DMS 273 (cell line): ENCODE measurements at regions not wholly inside any gene's neighbourhood (a gene's known extent, or its start where the extent isn't known, plus 50 kb on each side); places are given as distances from the start of the nearest gene placed in this dataset.

ENCODE experiments used
- DNase-seq: peaks from one replicate; lab custom pipeline; 2025; ENCODE audit not compliant: unreplicated experiment; lab: John Stamatoyannopoulos, UW

DNA sequence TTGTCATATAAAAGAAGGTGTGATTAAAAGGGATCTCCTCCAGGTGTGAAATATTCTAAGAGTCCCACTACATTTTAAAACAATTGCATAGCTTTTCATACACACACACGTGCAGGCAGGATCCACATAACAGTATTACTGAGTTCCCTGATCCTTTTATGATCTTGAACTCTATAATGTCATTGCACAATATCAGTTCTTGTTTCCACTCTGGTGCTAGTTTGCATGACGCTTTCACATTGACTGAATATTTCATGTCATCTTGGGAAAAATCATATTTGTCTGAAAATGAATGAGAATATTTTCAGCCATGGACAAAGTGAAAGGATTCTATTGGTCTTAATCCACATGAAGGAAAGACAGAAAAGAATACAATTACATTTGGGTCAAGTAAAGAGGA is 703.8 kb downstream of the CDH8 start:
- no peak for DNase-seq

DNA sequence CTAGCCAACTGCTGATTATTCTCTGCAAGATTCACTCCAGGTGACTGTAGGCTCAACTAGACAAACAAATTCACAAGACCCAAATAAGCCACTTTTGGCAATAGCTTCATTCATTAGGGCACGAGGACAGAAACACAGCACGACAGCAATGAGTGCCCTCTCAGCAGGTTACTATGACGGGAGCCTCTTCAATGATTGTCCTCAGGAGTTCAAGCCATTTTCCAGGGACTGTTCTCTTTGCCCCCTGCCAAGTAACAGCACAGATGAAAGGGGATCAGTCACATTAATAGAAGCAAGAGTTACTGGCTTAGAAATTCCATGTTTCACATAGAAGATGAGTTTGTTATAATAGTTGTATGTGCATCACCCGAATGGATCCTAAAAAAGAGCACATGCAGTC is 712.2 kb downstream of the CDH8 start:
- no peak for DNase-seq

DNA sequence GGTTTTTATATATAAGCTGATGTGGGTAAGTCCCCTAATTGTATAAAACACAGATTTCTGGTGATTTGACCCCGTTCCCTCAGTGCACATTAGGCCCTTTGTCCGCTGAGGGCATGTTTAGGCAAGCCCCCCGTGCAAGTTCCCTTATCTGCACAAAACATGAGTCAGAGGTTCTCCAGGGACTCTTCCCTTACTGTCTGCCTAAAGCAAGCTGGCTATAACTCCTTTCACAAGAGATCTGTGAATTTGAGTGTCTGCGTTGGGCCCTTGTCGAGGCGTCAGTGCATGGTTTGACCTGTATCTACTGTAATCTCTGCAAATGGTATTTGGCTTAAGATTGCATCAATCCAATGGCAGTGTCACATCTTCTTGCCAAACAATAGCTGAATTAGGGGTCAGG is 712.8 kb downstream of the CDH8 start:
- peak; percentile 58 for DNase-seq

DNA sequence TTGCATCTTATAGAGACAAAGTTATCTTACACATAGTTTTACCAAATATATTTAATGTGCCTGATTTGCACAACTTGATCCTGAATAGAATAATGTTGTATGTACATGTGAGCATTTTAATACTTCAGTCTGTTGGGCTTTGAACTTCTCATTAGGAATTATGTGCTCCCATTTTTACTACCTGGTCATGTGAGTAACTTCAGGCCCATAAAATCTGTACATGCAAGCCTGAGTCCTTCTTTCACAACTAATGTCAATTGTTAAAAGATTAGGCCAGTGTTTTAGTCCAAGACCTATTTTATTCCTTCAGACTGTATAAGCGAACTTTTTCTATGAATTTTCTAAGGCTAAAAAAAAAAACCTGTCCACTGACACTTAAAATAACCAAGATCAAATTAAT is 715.4 kb downstream of the CDH8 start:
- DNase-seq = no peak

DNA sequence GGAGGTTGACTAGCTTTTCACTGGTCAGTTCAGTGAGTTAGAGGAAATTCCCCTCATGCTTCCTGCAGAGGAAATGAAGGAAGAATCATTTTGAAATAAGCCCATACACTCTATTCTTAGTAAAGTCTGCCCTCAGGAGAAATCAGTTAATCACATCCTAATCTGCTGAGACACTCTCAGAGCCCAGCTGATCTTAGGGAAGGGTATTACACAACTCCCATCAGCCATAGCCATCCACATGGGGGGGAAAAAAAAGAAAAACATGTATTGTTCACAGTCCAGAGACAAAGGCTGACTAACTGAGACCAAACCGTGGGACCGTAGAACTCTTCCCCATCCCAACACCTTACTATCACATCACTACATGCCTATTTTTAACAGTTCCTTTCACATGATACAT is 722.3 kb downstream of the CDH8 start:
- no peak for DNase-seq

DNA sequence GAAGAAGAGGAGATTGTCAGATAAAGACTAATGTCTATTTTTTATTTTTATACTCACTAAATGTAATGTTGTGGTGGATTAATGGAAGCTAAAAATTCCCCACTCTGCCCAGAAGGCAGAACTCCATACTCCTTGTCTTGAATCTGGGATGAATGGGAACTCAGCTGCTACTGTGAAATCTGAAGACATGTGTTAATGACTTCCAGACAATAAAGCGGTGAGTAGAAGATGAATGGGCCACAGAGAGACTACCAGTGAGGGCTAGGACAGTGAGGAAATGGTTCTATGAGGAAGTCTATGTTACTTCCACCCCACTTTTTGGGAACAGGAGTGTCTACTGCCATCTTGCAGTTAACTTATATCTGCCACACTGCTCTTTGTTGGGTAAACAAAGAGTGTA is 726.9 kb downstream of the CDH8 start:
- DNase-seq = no peak

DNA sequence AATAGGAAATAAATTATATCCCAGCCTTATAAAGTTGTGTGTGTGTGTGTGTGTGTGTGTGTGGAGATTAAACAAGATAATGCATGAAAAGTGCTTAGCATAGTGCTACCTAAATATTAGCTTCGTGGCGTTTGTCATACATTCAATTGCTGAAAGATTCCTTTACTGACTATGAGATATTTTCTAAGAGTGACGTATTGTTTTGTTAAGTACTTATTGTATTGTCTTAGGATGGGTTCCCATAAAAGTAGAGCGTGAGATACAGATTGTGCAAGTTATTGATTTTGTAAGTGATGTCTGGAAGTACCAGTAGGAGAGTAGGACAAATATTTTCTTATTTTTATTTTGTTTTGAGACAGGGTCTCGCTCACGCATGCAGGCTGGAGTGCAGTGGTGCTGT is 730.0 kb downstream of the CDH8 start:
- DNase-seq = no peak

DNA sequence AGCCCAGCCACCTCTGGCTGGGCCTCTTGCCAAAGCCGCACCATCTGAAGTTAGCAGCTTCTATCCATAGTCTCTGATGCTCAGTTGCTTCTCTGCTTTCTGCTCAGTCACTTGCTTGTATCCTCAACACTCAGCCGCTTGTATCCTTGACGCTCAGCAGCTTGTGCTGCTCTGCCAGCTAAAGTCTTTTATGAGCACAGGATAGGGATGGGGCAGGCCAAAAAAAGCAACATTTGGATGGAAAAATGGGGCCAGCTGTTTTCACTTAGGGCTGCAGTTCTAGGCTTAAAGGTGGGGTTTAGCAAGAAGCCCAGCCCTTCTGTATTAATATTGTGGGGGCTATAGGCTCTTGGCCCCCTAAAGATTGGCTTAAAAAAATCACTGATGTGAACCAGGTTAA is 739.4 kb downstream of the CDH8 start:
- no peak for DNase-seq

DNA sequence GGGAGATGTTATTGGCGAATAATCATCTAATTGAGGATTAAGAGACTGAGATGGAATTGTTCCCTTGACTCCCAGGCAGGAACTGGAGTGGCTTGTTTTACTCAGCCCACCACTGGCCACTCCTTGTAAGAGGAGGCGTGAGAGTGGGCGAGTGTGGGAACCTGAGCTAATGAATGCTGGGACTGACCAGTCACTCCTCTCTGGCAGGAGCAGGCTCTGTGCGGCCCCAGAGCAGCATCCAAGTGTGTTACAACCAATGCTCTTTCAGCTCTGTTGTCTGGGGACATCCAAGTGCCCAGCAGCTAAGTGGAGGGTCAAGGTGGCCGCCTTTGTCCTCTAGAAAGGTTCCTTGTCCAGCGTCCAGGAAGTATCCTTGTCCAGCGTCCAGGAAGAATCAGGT is 739.9 kb downstream of the CDH8 start:
- DNase-seq = no peak

DNA sequence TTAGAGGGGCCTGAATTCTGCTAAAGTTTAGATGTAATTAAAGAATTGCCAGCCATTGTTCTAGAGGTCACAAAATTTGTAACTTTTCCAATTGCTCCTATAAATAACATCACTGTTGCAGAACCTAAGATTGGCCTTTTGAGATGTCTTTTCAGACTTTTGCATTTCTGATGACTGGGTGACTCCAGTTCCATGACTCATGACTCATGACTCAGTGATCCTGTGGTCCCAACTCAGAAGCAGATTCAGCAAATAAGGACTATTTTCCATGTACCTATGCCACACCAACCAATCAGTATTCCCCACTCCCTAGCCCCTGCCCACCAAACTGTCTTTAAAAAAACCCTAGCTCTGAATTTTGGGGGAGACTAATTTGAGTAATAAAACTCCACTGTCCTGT is 740.9 kb downstream of the CDH8 start:
- no peak for DNase-seq

DNA sequence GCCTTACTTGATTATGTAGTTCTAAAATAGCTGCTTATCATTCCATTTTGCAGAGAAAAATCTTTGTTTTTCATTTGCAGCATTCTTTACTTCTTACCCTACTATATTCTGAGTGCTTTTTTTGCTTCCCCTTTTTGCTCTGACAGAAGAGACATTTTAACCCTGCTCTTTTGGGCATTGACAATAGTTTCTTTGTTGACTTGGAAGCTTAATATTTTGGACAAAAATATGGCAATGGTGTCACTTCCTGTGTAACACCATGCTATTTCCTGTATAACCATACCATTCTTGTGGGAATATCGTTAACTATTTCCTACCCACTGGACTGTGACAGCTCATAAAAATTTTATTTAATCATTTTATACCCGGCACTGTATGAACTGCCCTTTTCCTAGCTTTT is 747.1 kb downstream of the CDH8 start:
- DNase-seq = no peak

DNA sequence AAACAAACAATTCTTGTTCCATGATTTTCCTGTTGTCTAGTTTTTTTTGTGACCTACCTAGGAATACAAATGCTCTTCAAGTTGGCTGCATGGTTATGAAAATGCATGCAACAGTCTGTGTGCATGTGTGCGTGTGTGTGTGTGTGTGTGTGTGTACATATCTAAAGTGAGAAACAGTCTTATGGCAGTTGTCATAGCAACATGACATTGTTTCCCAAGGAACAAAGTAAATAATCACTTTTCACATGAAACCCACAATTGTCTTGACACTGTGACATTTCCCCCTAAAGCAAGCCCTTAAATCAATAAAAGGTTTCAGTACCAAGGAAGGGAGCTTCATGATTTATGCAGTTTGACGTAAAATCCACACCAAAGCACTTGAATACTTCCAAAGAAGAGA is 758.4 kb downstream of the CDH8 start:
- DNase-seq = no peak

DNA sequence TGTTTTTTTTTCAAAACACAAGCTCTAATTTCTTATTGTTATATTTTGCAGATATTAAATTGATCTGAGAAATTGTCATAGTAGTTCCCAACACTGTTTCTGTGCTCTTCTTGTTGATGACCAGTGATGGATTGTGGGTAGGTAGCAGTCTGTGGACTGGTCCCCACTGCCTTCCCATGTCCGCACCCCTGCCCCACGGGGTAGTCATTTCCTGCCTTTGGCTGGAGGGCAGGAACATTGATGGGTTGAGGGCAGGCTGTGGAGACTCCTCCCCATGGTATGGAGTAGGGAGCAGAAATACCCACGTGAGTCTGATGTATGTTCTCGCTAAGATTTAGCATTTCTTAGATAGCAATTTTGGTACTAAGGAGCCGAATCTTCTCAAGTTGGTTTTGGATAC is 762.0 kb downstream of the CDH8 start:
- no peak for DNase-seq

DNA sequence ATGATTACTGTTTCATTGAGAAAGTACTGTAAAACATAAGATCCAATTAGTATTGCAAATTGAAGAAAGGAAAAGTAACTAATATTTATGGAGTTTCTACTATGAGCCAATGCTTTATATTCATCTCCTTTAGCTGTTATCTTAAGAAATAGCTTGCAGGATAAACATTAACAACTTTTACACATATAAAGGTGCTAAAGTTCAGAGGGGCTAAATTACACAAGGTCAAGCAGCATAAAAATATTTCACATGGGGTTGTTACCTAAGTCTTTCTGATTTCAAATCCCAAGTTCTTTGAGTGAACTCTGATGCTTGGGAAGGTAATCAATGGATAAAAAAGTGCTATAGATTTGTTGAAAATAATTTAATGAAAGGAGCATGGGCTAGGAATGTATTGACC is 765.5 kb downstream of the CDH8 start:
- no peak for DNase-seq

DNA sequence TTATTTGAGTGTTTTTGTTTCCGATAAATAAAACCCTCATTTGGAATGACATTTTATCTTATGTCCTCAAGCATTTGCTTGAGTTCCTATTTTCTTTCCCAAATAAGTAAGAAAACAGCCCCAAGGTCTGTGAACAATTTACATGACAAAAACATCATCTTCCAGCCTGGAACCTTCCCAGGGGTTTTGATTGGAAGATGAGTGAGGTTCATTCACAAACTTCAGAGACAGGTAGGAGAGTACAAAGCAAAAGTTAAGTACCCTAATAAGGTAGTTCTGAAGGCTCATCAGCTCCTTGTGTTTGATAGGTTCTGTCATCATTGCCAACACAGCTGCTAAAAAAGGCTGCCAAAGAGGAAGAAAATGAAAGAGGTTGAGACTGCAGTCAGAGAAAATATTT is 772.8 kb downstream of the CDH8 start:
- peak; percentile 2 for DNase-seq

DNA sequence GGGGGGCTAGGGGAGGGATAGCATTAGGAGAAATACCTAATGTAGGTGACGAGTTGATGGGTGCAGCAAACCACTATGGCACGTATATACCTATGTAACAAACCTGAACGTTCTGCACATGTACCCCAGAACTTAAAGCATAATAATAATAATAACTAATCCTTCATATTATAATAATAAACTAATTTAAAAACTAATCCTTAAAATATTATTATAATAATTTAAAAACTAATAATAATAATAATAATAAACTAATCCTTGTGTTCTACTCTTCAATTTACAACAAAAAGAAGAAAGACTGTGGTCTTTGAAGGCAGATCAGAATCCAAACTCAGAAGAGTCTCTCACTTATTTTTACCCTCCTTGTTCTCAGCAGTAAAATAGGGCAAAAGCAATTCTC is 774.9 kb downstream of the CDH8 start:
- no peak for DNase-seq

DNA sequence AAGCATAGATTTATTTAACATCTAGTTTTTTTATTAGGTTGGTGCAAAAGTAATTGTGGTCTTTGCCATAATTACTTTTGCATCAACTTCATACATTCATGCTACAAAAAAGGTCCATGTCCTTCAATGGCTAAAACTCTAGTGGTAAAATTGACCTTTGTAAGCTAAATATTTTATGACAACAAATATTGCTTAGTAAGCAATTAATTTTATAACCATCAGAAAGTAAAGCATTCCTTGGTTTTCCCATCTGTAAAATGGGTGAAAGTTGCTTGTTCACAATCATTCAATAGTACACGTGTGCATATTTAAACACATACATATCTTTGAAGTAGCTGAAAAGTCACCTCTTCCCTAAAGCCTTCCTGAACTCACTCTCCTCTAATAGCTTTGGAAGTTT is 789.6 kb downstream of the CDH8 start:
- no peak for DNase-seq

DNA sequence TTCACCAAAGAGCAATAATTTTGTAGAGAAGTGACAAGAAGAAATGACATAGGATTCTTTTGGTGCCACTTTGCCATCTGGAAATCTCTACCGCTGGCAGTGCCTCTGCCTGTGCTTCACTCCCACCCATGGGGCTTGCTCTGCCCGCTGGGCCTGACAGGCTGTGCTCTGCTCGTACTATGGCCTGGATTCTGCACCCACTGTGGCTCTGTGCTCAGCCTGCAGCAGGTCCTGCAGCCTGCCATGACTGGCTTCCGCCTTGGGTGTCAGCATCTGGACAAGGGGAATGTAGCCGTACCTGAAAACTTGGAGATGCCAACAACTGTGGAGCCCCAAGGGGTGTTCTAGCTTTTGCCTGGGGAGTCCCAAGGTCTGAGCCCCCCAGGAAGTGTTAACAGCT is 792.3 kb downstream of the CDH8 start:
- no peak for DNase-seq

DNA sequence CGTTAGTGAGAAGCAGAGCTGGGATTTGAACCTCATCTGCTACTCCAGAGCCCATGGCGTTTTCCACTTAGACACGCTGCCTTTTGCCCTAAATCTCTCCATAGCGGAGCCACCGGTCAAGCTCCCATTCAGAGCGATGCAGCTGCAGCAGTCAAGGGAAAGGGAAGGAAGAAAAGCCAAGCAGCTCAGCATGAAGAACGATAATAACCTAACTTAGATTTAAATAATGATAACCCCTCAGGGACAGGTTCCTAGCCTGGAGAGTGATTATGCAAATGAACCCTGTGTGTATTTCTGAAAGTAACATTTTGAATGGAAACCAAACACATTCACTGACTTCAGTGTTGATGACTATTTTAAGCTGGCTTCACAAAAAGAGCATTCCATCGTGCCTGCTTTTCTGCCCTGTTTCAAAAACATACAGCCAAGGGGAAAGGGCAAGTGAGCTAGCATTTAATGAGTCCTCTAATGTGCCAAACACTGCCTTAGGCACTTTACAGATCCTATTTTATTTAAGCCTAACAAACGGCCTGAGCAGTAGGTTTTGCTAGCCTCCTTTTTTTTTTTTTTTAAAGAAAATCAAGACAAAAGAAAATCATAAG is 798.3 kb downstream of the CDH8 start:
- DNase-seq = no peak

DNA sequence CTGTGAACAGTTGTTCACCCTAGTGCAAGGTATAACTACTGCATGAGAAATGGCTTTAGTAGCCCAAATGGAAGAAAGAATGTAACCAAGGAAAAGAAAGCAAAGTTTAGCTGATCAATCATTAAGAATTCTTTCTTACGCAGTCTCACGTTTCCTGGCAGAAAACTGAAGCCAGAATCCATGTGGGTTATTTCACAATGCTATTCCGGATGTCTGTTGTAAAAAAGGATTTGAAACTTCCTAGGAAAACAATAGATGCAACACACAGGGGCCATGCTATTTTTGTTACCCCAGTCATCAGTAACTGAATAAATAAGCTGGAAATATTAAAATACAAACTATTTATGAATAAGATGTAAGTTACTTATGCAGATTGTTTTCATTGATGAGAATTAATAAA is 802.5 kb downstream of the CDH8 start:
- DNase-seq = no peak

DNA sequence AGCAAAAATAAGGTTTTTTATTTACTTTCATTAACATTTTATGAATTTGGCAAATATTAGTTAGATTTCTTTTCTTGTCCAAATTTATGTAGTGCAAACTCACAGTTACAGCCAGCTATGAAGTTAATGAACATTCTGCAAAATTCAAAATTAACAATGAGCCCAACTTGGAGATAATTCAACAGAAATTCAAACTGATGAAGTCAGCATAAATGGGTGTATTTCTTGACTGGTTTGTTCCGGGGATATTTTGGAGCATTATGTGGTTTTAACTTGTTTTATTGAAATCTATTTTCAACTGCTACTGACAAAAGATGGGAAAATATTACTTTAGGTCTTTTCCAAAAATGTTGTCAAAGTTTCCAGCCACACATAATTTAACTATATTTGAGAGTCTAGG is 807.9 kb downstream of the CDH8 start:
- DNase-seq = no peak

DNA sequence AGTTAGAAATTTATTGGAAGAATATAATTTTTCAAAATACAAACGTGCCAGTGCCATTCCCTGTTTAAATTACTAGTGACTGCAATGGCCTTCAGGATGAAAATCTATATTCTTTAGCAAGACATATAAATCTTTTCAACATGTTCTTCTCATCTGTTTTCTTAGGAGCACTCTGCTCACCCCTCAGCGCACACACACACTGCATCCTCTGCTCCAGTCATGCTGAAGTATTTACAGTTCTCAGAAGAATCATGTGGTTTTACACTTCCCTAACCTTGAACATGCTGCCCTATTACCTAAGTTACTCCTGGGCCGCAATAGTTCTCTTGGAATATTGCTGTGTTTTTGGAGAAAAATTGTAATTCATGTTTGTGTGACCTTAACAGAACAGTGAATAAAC is 820.6 kb downstream of the CDH8 start:
- no peak for DNase-seq

DNA sequence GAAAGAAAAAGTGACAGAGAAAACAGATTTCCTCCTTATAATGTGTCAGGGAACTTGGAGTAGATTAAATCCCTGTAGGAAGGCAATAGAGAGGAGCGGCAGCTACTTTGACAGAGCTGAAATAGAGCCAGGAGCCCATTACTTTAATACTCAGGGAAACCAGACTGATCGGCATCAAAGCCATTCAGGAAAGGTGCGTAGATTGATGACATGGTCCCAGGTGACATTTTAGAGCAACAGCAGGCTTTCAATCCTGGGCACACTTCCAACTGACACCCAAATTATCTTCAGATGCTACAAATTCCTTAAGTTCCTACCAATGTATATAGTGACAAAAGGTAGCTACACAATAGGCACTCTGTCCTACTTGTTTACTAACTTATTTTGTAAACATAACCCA is 821.5 kb downstream of the CDH8 start:
- no peak for DNase-seq

DNA sequence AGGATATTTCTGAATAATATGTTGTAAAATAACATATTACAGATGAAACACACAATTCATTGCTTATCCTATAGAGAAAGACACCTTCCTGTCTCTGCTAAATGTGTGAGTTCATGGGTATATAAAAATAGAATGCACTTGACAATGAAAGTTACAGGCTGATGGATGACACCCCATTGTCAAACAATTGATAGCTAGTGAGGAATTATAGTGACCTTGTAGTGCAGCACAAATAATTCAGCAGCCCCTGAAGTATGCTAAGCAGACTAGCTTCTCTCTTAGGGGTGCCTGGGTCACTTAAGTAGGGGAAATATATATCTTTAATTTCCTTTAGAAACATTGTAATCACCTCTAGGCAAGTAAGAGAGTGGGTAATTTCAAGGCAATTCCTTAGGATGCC is 826.2 kb downstream of the CDH8 start:
- no peak for DNase-seq
